ENCODE measurements at regions not wholly inside any gene's neighbourhood (a gene's known extent, or its start where the extent isn't known, plus 50 kb on each side); places are given as distances from the start of the nearest gene placed in this dataset.

- POLR2A ChIA-PET = no interaction called here
- Histone ChIP-seq H3K27ac (ENCODE audit: extremely low read length, insufficient read depth, low read length) (no peak overlapping the region), H4K20me1 (ENCODE audit: insufficient read depth, low read length) (no peaks in the 10 kb centered on the region), H3K9me3 (ENCODE audit: low read length) (no peaks in the 10 kb centered on the region), H3K4me1 (ENCODE audit: insufficient read depth, low read length) (no peaks in the 10 kb centered on the region), H3K79me2 (ENCODE audit: insufficient read depth, low read length) (no peaks in the 10 kb centered on the region), H3K9ac (ENCODE audit: insufficient read depth, low read depth, low read length) (no peak overlapping the region), H2AFZ (ENCODE audit: low read length) (no peak overlapping the region), H3K4me2 (ENCODE audit: low read depth, low read length) (no peak overlapping the region), H3K36me3 (replicated peaks in 1 of 2; ENCODE audit: control insufficient read depth in 1 of 2, insufficient read depth in 2 of 2, low read length in 2 of 2) (no peaks in the 10 kb centered on the region), H3K27me3 (ENCODE audit: control insufficient read depth in 1 of 2, insufficient read depth in 2 of 2, low read length in 2 of 2) (no peaks in the 10 kb centered on the region), H3K4me3 (replicated peaks in 1 of 3; ENCODE audit: insufficient read depth in 1 of 3, low read depth in 2 of 3, low read length in 3 of 3) (no peak overlapping the region)
- CTCF ChIA-PET (ENCODE audit: low intra/inter-chr PET ratio, low total read pairs) = no interaction called here
- WGBS (ENCODE audit: low lambda C conversion rate) = 8% methylated on average over 6 of the region's 6 CpGs
- intact Hi-C loops (cut with micrococcal nuclease; ENCODE audit: unreplicated experiment) = no loop called here
- TF ChIP-seq ZNF761 (CRISPR knock-in tag; conservative IDR thresholded peaks at IDR 0.05) (no peak), ZNF773 (CRISPR knock-in tag; IDR thresholded peaks at IDR 0.05; ENCODE audit: borderline replicate concordance) (no peak), PAX8 (CRISPR knock-in tag; IDR thresholded peaks at IDR 0.05; ENCODE audit: borderline replicate concordance) (no peak), EED (CRISPR knock-in tag; IDR thresholded peaks at IDR 0.05) (no peak), CSRNP2 (CRISPR knock-in tag; conservative IDR thresholded peaks at IDR 0.05; ENCODE audit: low read depth) (no peak), ZNF543 (CRISPR knock-in tag; IDR thresholded peaks at IDR 0.05) (no peak), ZNF160 (CRISPR knock-in tag; IDR thresholded peaks at IDR 0.05) (no peak), REXO4 (CRISPR knock-in tag; IDR thresholded peaks at IDR 0.05; ENCODE audit: borderline replicate concordance) (no peak), ZNF530 (CRISPR knock-in tag; IDR thresholded peaks at IDR 0.05; ENCODE audit: low read depth) (no peak), ZNF12 (CRISPR knock-in tag; IDR thresholded peaks at IDR 0.05) (no peak), ATRX (CRISPR knock-in tag; IDR thresholded peaks at IDR 0.05; ENCODE audit: borderline replicate concordance) (no peak), ZNF33A (CRISPR knock-in tag; IDR thresholded peaks at IDR 0.05; ENCODE audit: borderline replicate concordance) (no peak)
- in situ Hi-C loops (cut with HindIII; ENCODE audit: extremely low pct_ligation_motif_present, low pct_unique_long_range_greater_than_20kb) = no loop called here
- DNase-seq (ENCODE audit: low spot score) = no peak
- FAIRE-seq = no peak
- no peak for ATAC-seq
- no TSS peak for BruUV-seq (replicated peaks)
Observed at GRCh38 chr1:220999872-221000863, 120.9 kb downstream of the HLX start.

Measured in HepG2 (cell line).